H1 (cell line): ENCODE measurements at regions not wholly inside any gene's neighbourhood (a gene's known extent, or its start where the extent isn't known, plus 50 kb on each side); places are given as distances from the start of the nearest gene placed in this dataset.

Experiments
- CTCF ChIP-seq, 3 experiments: IDR thresholded peaks; 1 replicate in 2 of 3; 2 replicates in 1 of 3; pipeline versions ENCODE4 v1.5.1 to v1.6.1; 2011; ENCODE audit warnings: low read length in 3 of 3, mild to moderate bottlenecking in 3 of 3, inconsistent platforms in 2 of 3, low read depth in 1 of 3, moderate library complexity in 1 of 3; ENCODE audit not compliant: insufficient read depth in 1 of 3; ENCODE audit errors: control extremely low read depth in 1 of 3
- GTF2F1 ChIP-seq: IDR thresholded peaks from 2 replicates; pipeline ENCODE4 v1.6.1; 2012; ENCODE audit warnings: low read depth, low read length, improper control_type of control experiment, borderline replicate concordance
- RFX5 ChIP-seq: IDR thresholded peaks from 2 replicates; pipeline ENCODE4 v1.6.1; 2011; ENCODE audit warnings: low read depth, low read length, improper control_type of control experiment, borderline replicate concordance
- TF ChIP-seq, protein P1 (sequence below): IDR thresholded peaks from 2 replicates; pipeline ENCODE4 v1.6.1; 2012; ENCODE audit warnings: inconsistent platforms

- TF ChIP-seq, protein P1, sequence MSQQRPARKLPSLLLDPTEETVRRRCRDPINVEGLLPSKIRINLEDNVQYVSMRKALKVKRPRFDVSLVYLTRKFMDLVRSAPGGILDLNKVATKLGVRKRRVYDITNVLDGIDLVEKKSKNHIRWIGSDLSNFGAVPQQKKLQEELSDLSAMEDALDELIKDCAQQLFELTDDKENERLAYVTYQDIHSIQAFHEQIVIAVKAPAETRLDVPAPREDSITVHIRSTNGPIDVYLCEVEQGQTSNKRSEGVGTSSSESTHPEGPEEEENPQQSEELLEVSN: no peak
- TF ChIP-seq RFX5 (no peak), GTF2F1 (no peak), CTCF (IDR thresholded peaks at IDR 0.05; ENCODE audit: control extremely low read depth in 1 of 3, insufficient read depth in 1 of 3, low read depth in 1 of 3, low read length in 3 of 3) (no peak)
These were observed 125.3 kb downstream of the TMEM174 start for GRCh38 chr5:73298251-73298771.
